GM12878 (cell line): ENCODE measurements at regions not wholly inside any gene's neighbourhood (a gene's known extent, or its start where the extent isn't known, plus 50 kb on each side); places are given as distances from the start of the nearest gene placed in this dataset.

Experiments used
- ATAC-seq: fragments of 200-7000 bp; cut with Tn5 transposase; 3 replicates; pipeline ENCODE4 v1.9.1; 2020; ENCODE audit warnings: mild to moderate bottlenecking, moderate library complexity
- BruUV-seq: library from RNA; stranded (reverse); fragments of 400-500 nt; replicated peaks from 2 replicates; lab custom pipeline; 2021; lab: Mats Ljungman, UMichigan
- CTCF ChIA-PET: fragments of 300-600 bp; sonication (Branson Sonifier 250); formaldehyde crosslinking; extraction: SDS; loops from one replicate; lab custom pipeline; 2021; ENCODE audit warnings: inconsistent platforms; lab: Yijun Ruan, JAX
- POLR2A ChIA-PET: fragments of 350-600 bp; formaldehyde crosslinking; extraction: SDS; loops from one replicate; lab custom pipeline; 2021; ENCODE audit warnings: inconsistent platforms; lab: Charles Lee
- RAD21 ChIA-PET: fragments of 300-600 bp; sonication (Branson Sonifier 250); formaldehyde crosslinking; loops from one replicate; lab custom pipeline; 2023; ENCODE audit warnings: antibody characterized with exemption; ENCODE audit not compliant: unreplicated experiment; lab: Charles Lee
- SMC1A ChIA-PET: fragments of 300-600 bp; sonication (Branson Sonifier 250); formaldehyde crosslinking; loops from one replicate; lab custom pipeline; 2023; ENCODE audit not compliant: unreplicated experiment, uncharacterized antibody; lab: Charles Lee
- DNase-seq: peaks from one replicate; pipeline ENCODE4 v3.0.0-alpha.2; 2011; ENCODE audit warnings: low read depth, low spot score
- FAIRE-seq: peaks from 3 replicates; lab custom pipeline; 2011; peaks lifted over from hg19 to GRCh38; lab: Jason Lieb, UNC
- H2AFZ ChIP-seq: 2 replicates; pipeline ENCODE4 v1.6.0; 2011; ENCODE audit warnings: low read depth, low read length, control low read depth; ENCODE audit not compliant: control insufficient read depth
- H3K27ac ChIP-seq: 2 replicates; pipeline ENCODE4 v1.5.1; 2011; ENCODE audit warnings: control low read depth; ENCODE audit not compliant: control insufficient read depth, insufficient read depth
- H3K27me3 ChIP-seq, 2 experiments: replicated peaks in 1 of 2; 2 replicates each; pipeline versions ENCODE4 v1.6.0 to v1.6.1; 2011; ENCODE audit warnings: low read length in 1 of 2; ENCODE audit not compliant: control insufficient read depth in 2 of 2, insufficient read depth in 2 of 2
- H3K36me3 ChIP-seq, 2 experiments: 2 replicates each; pipeline ENCODE4 v1.5.1; 2011; ENCODE audit warnings: low read length in 1 of 2; ENCODE audit not compliant: control insufficient read depth in 2 of 2, insufficient read depth in 2 of 2
- H3K4me1 ChIP-seq: 2 replicates; pipeline ENCODE4 v1.6.1; 2011; ENCODE audit warnings: mild to moderate bottlenecking, low read length, moderate library complexity, mixed read lengths; ENCODE audit not compliant: control insufficient read depth, insufficient read depth
- H3K4me2 ChIP-seq: 2 replicates; pipeline ENCODE4 v1.6.0; 2011; ENCODE audit warnings: control low read depth; ENCODE audit not compliant: control insufficient read depth, insufficient read depth
- H3K4me3 ChIP-seq: fragments of 200-600 bp; sonication (generic); 2 replicates; pipeline ENCODE4 v1.5.1; 2016
- H3K79me2 ChIP-seq: 2 replicates; pipeline ENCODE4 v1.6.0; 2011; ENCODE audit warnings: low read length; ENCODE audit not compliant: control insufficient read depth, insufficient read depth
- H3K9ac ChIP-seq: 2 replicates; pipeline ENCODE4 v1.8.0; 2011; ENCODE audit warnings: low read length, control low read depth, mixed read lengths; ENCODE audit not compliant: control insufficient read depth, insufficient read depth
- H3K9me3 ChIP-seq: replicated peaks from 3 replicates; pipeline ENCODE4 v1.5.1; 2011; ENCODE audit warnings: mild to moderate bottlenecking, low read length; ENCODE audit not compliant: control insufficient read depth, insufficient read depth
- H4K20me1 ChIP-seq: 2 replicates; pipeline ENCODE4 v1.6.0; 2011; ENCODE audit not compliant: control insufficient read depth, insufficient read depth
- ATF7 ChIP-seq: fragments of 450-650 bp; IDR thresholded peaks from 2 replicates; pipeline ENCODE4 v1.6.1; 2016; ENCODE audit warnings: low read depth, mild to moderate bottlenecking
- FOS ChIP-seq: IDR thresholded peaks from 3 replicates; pipeline ENCODE4 v1.6.1; 2011; ENCODE audit warnings: borderline replicate concordance; ENCODE audit not compliant: insufficient read length; ENCODE audit errors: extremely low read depth
- IRF4 ChIP-seq: IDR thresholded peaks from 2 replicates; pipeline ENCODE4 v1.6.1; 2011; ENCODE audit warnings: low read depth, low read length
- JUND ChIP-seq: IDR thresholded peaks from 2 replicates; pipeline ENCODE4 v1.6.1; 2012; ENCODE audit warnings: low read depth, mild to moderate bottlenecking, low read length, improper control_type of control experiment, moderate library complexity
- MXI1 ChIP-seq: fragments of 150-350 bp; IDR thresholded peaks from 2 replicates; pipeline ENCODE4 v1.6.1; 2011; ENCODE audit warnings: low read depth, mild to moderate bottlenecking, inconsistent platforms, low read length, improper control_type of control experiment
- NR2F1 ChIP-seq: fragments of 450-650 bp; conservative IDR thresholded peaks from 2 replicates; pipeline ENCODE4 v1.6.1; 2017; ENCODE audit warnings: mild to moderate bottlenecking
- PML ChIP-seq: IDR thresholded peaks from 2 replicates; pipeline ENCODE4 v1.6.1; 2012; ENCODE audit warnings: low read length, inconsistent platforms
- SREBF2 ChIP-seq: IDR thresholded peaks from 2 replicates; pipeline ENCODE4 v1.6.1; 2012; ENCODE audit warnings: mild to moderate bottlenecking, low read length
- TCF3 ChIP-seq: IDR thresholded peaks from 2 replicates; pipeline ENCODE4 v1.6.1; 2012; ENCODE audit warnings: low read depth, mild to moderate bottlenecking, low read length, borderline replicate concordance; ENCODE audit not compliant: insufficient read depth
- WRNIP1 ChIP-seq: IDR thresholded peaks from 2 replicates; pipeline ENCODE4 v1.6.1; 2011; ENCODE audit warnings: low read depth, low read length, improper control_type of control experiment, borderline replicate concordance
- ZSCAN29 ChIP-seq: fragments of 450-650 bp; IDR thresholded peaks from 2 replicates; pipeline ENCODE4 v1.6.1; 2017; ENCODE audit warnings: mild to moderate bottlenecking, moderate library complexity
- WGBS: methylation state at CpG from one replicate; pipeline ENCODE4 v1.1.6; 2016; ENCODE audit warnings: low lambda C conversion rate; ENCODE audit not compliant: insufficient replicate concordance, insufficient coverage; ENCODE audit errors: missing lambda C conversion rate; 5-methylcytosine and 5-hydroxymethylcytosine counted together
- in situ Hi-C: fragments of 300-500 bp; cut with MboI; formaldehyde crosslinking; loops from 9 replicates; pipeline ENCODE4 v1.14.3; 2018; ENCODE audit warnings: mixed read lengths
- intact Hi-C: fragments of 100-400 bp; cut with micrococcal nuclease; formaldehyde crosslinking; loops from one replicate; pipeline ENCODE4 v1.14.2; 2022; ENCODE audit not compliant: unreplicated experiment
- TF ChIP-seq, protein P1 (sequence below): fragments of 450-650 bp; IDR thresholded peaks from 2 replicates; pipeline ENCODE4 v1.6.1; 2017; ENCODE audit warnings: mild to moderate bottlenecking, low read depth, inconsistent platforms; ENCODE audit not compliant: poor library complexity, severe bottlenecking
- TF ChIP-seq, protein P2 (sequence below): fragments of 450-650 bp; IDR thresholded peaks from 2 replicates; pipeline ENCODE4 v1.6.1; 2017; ENCODE audit warnings: mild to moderate bottlenecking
- TF ChIP-seq, protein P3 (sequence below): fragments of 450-650 bp; IDR thresholded peaks from 2 replicates; pipeline ENCODE4 v1.6.1; 2018; ENCODE audit warnings: mild to moderate bottlenecking, low read depth, moderate library complexity; ENCODE audit not compliant: partially characterized antibody

DNA sequence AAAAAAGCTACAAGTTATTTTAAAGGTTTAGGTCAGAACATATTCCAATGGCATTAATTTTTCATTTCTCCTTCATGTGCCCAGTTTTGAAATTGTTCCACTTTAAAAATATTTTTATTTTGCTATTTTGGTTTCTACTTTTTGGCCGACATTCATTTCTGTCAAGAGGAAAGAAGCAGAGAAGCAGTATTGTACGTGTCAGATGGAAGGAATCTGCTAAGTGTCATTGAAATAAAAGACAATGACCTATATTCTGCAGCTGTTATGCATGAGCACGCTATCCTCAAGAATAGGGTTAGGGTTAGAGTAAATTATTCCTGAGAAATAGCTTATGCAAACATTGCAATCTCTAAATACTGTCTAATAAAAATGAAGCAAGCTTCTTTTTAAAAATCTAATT lies 941.7 kb downstream of the TUSC7 start:
- Histone ChIP-seq H3K36me3 (no peaks in the 10 kb centered on the region), H3K79me2 (no peaks in the 10 kb centered on the region), H3K27me3 (no peaks in the 10 kb centered on the region; a peak in 1 of 4 replicates), H3K9me3 (no peaks in the 10 kb centered on the region), H4K20me1 (no peaks in the 10 kb centered on the region), H3K4me3 (no peak overlapping the region), H3K4me2 (no peak overlapping the region), H2AFZ (no peak overlapping the region), H3K9ac (no peak overlapping the region), H3K27ac (no peak overlapping the region), H3K4me1 (no peaks in the 10 kb centered on the region)
- no peak for FAIRE-seq
- POLR2A ChIA-PET, result interaction anchor here (0.5 kb wide), 1 partner anchor 76 kb away, joined by 3 read pairs; no protein-coding TSS in a partner anchor
- no peak for ATAC-seq
- 22% methylated on average over 3 of the region's 3 CpGs for WGBS
- RAD21 ChIA-PET, result no interaction called here
- CTCF ChIA-PET, result no interaction called here
- TF ChIP-seq, protein P1, sequence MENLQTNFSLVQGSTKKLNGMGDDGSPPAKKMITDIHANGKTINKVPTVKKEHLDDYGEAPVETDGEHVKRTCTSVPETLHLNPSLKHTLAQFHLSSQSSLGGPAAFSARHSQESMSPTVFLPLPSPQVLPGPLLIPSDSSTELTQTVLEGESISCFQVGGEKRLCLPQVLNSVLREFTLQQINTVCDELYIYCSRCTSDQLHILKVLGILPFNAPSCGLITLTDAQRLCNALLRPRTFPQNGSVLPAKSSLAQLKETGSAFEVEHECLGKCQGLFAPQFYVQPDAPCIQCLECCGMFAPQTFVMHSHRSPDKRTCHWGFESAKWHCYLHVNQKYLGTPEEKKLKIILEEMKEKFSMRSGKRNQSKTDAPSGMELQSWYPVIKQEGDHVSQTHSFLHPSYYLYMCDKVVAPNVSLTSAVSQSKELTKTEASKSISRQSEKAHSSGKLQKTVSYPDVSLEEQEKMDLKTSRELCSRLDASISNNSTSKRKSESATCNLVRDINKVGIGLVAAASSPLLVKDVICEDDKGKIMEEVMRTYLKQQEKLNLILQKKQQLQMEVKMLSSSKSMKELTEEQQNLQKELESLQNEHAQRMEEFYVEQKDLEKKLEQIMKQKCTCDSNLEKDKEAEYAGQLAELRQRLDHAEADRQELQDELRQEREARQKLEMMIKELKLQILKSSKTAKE, result no peak
- TF ChIP-seq JUND (no peak), TCF3 (no peak), PML (no peak), IRF4 (no peak), NR2F1 (no peak), ATF7 (no peak), SREBF2 (no peak), WRNIP1 (no peak), ZSCAN29 (no peak), FOS (no peak), MXI1 (no peak)
- TF ChIP-seq, protein P2, sequence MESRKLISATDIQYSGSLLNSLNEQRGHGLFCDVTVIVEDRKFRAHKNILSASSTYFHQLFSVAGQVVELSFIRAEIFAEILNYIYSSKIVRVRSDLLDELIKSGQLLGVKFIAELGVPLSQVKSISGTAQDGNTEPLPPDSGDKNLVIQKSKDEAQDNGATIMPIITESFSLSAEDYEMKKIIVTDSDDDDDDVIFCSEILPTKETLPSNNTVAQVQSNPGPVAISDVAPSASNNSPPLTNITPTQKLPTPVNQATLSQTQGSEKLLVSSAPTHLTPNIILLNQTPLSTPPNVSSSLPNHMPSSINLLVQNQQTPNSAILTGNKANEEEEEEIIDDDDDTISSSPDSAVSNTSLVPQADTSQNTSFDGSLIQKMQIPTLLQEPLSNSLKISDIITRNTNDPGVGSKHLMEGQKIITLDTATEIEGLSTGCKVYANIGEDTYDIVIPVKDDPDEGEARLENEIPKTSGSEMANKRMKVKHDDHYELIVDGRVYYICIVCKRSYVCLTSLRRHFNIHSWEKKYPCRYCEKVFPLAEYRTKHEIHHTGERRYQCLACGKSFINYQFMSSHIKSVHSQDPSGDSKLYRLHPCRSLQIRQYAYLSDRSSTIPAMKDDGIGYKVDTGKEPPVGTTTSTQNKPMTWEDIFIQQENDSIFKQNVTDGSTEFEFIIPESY, result no peak
- TF ChIP-seq, protein P3, sequence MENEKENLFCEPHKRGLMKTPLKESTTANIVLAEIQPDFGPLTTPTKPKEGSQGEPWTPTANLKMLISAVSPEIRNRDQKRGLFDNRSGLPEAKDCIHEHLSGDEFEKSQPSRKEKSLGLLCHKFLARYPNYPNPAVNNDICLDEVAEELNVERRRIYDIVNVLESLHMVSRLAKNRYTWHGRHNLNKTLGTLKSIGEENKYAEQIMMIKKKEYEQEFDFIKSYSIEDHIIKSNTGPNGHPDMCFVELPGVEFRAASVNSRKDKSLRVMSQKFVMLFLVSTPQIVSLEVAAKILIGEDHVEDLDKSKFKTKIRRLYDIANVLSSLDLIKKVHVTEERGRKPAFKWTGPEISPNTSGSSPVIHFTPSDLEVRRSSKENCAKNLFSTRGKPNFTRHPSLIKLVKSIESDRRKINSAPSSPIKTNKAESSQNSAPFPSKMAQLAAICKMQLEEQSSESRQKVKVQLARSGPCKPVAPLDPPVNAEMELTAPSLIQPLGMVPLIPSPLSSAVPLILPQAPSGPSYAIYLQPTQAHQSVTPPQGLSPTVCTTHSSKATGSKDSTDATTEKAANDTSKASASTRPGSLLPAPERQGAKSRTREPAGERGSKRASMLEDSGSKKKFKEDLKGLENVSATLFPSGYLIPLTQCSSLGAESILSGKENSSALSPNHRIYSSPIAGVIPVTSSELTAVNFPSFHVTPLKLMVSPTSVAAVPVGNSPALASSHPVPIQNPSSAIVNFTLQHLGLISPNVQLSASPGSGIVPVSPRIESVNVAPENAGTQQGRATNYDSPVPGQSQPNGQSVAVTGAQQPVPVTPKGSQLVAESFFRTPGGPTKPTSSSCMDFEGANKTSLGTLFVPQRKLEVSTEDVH, result no peak
- BruUV-seq, result no TSS peak
- intact Hi-C loops, result no loop called here
- SMC1A ChIA-PET, result interaction anchor here (0.6 to 1.2 kb wide), 2 partner anchors 13 to 712 kb away, joined by 3 to 4 read pairs; no protein-coding TSS in a partner anchor
- no peak for DNase-seq
- in situ Hi-C loops, result no loop called here
